Upper lobe of left lung (tissue), 4 donors: ENCODE measurements at regions not wholly inside any gene's neighbourhood (a gene's known extent, or its start where the extent isn't known, plus 50 kb on each side); places are given as distances from the start of the nearest gene placed in this dataset.

Experiments
- EP300 ChIP-seq, 4 donors: sonication (generic); formaldehyde crosslinking; IDR thresholded peaks; one replicate each; pipeline ENCODE4 v1.5.1; 2017; ENCODE audit warnings: antibody characterized with exemption in 4 of 4, control low read depth in 2 of 4
- POLR2A ChIP-seq, 4 donors: fragments of 450-650 bp; IDR thresholded peaks; one replicate each; pipeline ENCODE4 v1.5.1; 2016 to 2017; ENCODE audit warnings: antibody characterized with exemption in 4 of 4, mild to moderate bottlenecking in 2 of 4
- POLR2AphosphoS5 ChIP-seq, 2 donors: sonication (generic); formaldehyde crosslinking; IDR thresholded peaks; one replicate each; pipeline ENCODE4 v1.5.1; 2017; ENCODE audit warnings: antibody characterized with exemption in 2 of 2
- TF ChIP-seq, protein P1 (sequence below), 6 experiments: fragments of 450-650 bp in 4 of 6; fragments of 200-600 bp in 2 of 6; sonication (generic) in 2 of 6; IDR thresholded peaks; one replicate each; pipeline ENCODE4 v1.5.1; 2016 to 2019; ENCODE audit warnings: antibody characterized with exemption in 6 of 6

DNA sequence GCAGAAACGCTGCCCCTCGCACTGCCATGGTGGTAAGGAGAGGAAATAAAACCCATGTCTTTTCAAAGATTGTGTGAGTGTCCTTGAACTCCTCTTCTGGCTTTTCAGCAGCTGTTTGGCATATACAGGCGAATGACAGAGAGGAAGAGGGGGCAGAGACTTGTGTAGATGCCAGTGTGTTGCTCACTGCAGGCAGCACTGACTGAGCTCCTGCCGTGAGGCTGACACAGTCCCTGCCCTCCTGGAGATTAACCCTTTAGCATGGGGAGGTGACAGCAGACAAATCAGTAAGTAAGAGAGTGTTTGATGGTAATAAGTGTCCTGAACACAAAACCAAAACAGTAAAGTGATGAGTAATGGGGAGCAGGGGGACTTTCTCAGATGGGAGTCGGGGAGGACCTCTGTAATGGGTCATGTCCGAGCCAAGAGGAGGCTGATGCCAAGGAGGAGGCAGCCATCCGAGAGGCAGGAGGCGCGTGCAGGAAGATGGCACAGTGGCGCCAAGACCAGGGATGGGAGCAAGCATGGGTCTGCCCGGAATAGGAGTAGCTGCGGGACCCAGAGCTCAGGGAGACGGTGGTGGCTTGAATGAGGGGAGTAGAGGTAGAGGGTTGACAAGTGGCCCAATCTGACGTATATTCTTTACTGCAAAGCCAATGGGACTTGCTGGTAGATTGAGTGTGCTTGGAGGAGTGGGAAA lies 182.2 kb downstream of the FOXO1 start:
- TF ChIP-seq, protein P1, sequence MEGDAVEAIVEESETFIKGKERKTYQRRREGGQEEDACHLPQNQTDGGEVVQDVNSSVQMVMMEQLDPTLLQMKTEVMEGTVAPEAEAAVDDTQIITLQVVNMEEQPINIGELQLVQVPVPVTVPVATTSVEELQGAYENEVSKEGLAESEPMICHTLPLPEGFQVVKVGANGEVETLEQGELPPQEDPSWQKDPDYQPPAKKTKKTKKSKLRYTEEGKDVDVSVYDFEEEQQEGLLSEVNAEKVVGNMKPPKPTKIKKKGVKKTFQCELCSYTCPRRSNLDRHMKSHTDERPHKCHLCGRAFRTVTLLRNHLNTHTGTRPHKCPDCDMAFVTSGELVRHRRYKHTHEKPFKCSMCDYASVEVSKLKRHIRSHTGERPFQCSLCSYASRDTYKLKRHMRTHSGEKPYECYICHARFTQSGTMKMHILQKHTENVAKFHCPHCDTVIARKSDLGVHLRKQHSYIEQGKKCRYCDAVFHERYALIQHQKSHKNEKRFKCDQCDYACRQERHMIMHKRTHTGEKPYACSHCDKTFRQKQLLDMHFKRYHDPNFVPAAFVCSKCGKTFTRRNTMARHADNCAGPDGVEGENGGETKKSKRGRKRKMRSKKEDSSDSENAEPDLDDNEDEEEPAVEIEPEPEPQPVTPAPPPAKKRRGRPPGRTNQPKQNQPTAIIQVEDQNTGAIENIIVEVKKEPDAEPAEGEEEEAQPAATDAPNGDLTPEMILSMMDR (IDR thresholded peaks at IDR 0.05), result no peak
- no peak for TF ChIP-seq POLR2A (IDR thresholded peaks at IDR 0.05)
- no peak for TF ChIP-seq POLR2AphosphoS5 (IDR thresholded peaks at IDR 0.05)
- TF ChIP-seq EP300 (IDR thresholded peaks at IDR 0.05), result no peak
